ENCODE measurements at regions not wholly inside any gene's neighbourhood (a gene's known extent, or its start where the extent isn't known, plus 50 kb on each side); places are given as distances from the start of the nearest gene placed in this dataset.
"Not testable (repeated sequence)": the region's sequence is repeated elsewhere in the genome, so short reads cannot be mapped to it uniquely, and the experiment has no call there.

DNA sequence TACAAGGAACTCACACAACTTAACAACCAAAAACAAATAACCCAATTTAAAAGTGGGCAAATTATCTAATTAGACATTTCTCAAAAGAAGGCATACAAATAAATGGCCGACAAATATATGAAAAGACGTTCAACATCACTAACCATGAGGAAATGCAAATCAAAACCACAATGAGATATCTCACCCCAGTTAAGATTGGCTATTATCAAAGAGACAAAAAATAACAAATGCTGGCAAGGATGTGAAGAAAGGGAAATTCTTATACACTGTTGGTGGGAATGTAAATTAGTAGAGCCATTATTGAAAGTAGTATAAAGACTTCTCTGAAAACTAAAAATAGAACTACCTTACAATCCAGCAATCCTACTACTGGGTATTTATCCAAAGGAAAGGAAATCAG, 96.7 kb upstream of the SIRPG start:
- WGBS, 2 donors: 54 to 55% methylated on average over 2 of the region's 2 CpGs
- H3K36me3 ChIP-seq: no peaks in the 10 kb centered on the region

DNA sequence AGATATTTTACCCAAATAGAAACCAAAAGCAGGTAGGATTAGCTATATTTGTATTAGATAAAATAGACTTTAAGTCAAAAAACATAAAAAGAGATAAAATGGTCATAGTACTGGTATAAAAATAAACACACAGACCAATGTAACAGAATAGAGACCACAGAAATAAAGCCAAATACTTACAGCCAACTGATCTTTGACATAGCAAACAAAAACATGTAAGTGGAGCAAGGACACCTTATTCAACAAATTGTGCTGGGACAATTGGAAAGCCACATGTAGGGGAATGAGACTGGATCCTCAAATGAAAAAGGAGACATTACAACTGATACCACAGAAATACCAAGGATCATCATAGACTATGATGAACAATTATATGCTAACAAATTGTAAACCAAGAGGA, 94.5 kb upstream of the SIRPG start:
- TF ChIP-seq, protein P1, sequence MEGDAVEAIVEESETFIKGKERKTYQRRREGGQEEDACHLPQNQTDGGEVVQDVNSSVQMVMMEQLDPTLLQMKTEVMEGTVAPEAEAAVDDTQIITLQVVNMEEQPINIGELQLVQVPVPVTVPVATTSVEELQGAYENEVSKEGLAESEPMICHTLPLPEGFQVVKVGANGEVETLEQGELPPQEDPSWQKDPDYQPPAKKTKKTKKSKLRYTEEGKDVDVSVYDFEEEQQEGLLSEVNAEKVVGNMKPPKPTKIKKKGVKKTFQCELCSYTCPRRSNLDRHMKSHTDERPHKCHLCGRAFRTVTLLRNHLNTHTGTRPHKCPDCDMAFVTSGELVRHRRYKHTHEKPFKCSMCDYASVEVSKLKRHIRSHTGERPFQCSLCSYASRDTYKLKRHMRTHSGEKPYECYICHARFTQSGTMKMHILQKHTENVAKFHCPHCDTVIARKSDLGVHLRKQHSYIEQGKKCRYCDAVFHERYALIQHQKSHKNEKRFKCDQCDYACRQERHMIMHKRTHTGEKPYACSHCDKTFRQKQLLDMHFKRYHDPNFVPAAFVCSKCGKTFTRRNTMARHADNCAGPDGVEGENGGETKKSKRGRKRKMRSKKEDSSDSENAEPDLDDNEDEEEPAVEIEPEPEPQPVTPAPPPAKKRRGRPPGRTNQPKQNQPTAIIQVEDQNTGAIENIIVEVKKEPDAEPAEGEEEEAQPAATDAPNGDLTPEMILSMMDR (IDR thresholded peaks at IDR 0.05): no peak
- no peaks in the 10 kb centered on the region for H3K4me1 ChIP-seq
- DNase-seq (no peak), FAIRE-seq (no peak), ATAC-seq (no peak)
- H3K36me3 ChIP-seq: no peaks in the 10 kb centered on the region
- no peak overlapping the region for H3K4me3 ChIP-seq
- H3K9me3 ChIP-seq: no peaks in the 10 kb centered on the region
- intact Hi-C loops (cut with DNase I): no loop called here
- no peak overlapping the region for H3K27ac ChIP-seq
- H3K27me3 ChIP-seq: no peaks in the 10 kb centered on the region

More for the DNA sequence above, 96.7 kb upstream of the SIRPG start:
- intact Hi-C loops (cut with DNase I): no loop called here
- no peaks in the 10 kb centered on the region for H3K4me1 ChIP-seq
- H3K27ac ChIP-seq: no peak overlapping the region
- H3K4me3 ChIP-seq: no peak overlapping the region
- DNase-seq (no peak), FAIRE-seq (no peak), ATAC-seq (no peak)
- TF ChIP-seq, protein P1 (IDR thresholded peaks at IDR 0.05): no peak
- H3K9me3 ChIP-seq: no peaks in the 10 kb centered on the region
- H3K27me3 ChIP-seq: no peaks in the 10 kb centered on the region

- Histone ChIP-seq H3K27me3 (no peaks in the 10 kb centered on the region), H3K27ac (no peak overlapping the region), H3K9me3 (no peaks in the 10 kb centered on the region), H3K4me1 (no peaks in the 10 kb centered on the region), H3K4me3 (no peak overlapping the region), H3K36me3 (no peaks in the 10 kb centered on the region)
- TF ChIP-seq, protein P1 (IDR thresholded peaks at IDR 0.05): no peak
- ATAC-seq (no peak), DNase-seq (no peak), FAIRE-seq (no peak)
- intact Hi-C loops (cut with DNase I): no loop called here
Observed at GRCh38 chr20:1748777-1749176, 91.2 kb upstream of the SIRPG start.

DNA sequence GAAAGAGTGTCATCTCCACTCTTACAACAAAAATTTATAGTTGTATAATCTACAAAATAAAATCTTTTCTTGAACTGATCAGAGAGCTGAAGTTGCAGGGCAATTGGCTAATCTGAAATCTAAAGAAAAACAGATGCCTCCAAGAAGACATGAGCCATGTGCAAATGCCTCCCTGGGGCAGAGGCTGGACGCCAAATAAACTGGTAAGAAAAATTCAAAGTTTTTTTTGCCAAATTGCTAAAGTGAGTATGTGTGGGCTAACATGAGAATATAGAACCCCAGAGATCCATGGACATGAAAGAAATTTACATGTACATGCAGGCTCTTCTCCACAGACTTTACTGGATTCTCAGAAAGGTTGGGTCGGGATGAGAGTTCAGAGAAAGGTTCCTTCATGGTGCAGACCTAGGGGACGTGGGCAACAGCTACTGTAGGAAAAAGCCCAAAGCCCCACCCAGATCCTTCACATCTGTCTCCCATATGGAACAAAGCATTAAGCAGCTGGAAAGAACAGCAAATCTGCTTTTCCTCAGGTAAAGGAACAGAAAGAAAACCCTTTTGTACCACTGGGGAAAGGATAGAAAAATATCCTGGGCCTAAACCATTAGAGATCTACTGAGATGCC, 90.5 kb upstream of the SIRPG start:
- DNase-seq (no peak), FAIRE-seq (no peak), ATAC-seq (no peak)
- TF ChIP-seq, protein P1 (IDR thresholded peaks at IDR 0.05): no peak
- WGBS, 2 donors: 33 to 38% methylated on average over 3 of the region's 3 CpGs
- Histone ChIP-seq H3K27me3 (no peaks in the 10 kb centered on the region), H3K27ac (no peak overlapping the region), H3K4me1 (no peaks in the 10 kb centered on the region), H3K36me3 (no peaks in the 10 kb centered on the region), H3K9me3 (no peaks in the 10 kb centered on the region), H3K4me3 (no peak overlapping the region)
- intact Hi-C loops (cut with DNase I): no loop called here

DNA sequence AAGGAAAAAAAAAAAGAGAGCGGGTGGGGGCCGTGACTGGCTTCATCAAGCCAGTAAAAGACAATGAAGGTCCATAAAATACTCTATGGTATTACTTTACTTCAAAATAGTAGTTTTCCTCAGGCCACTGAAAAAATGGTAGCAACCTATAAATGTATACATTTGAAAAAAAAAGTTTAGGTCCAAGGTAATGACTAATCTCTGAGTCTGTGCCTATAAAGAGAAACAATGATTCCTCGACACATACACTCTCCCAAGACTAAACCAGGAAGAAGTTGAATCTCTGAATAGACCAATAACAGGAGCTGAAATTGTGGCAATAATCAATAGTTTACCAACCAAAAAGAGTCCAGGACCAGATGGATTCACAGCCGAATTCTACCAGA, 84.5 kb upstream of the SIRPG start:
- 61 to 65% methylated on average over 3 of the region's 4 CpGs for WGBS, 2 donors
- H3K4me1 ChIP-seq; H3K4me3 ChIP-seq; ATAC-seq; FAIRE-seq; H3K27me3 ChIP-seq; H3K27ac ChIP-seq; H3K9me3 ChIP-seq; DNase-seq; H3K36me3 ChIP-seq; intact Hi-C loops (cut with DNase I): not testable (repeated sequence)

All from pancreas (tissue), 10 donors.